ENCODE measurements at regions not wholly inside any gene's neighbourhood (a gene's known extent, or its start where the extent isn't known, plus 50 kb on each side); places are given as distances from the start of the nearest gene placed in this dataset.
"Not testable (repeated sequence)": the region's sequence is repeated elsewhere in the genome, so short reads cannot be mapped to it uniquely, and the experiment has no call there.

- no peak for DNase-seq (ENCODE audit: low read depth)
Observed at GRCh38 chr15:96130734-96131133, 199.8 kb upstream of the NR2F2 start.

GRCh38 chr15:96132126-96132525 lies 198.4 kb upstream of the NR2F2 start:
- no peak for DNase-seq (ENCODE audit: low read depth)

- DNase-seq (ENCODE audit: low read depth): no peak
Observed at GRCh38 chr15:96135166-96136093, 195.1 kb upstream of the NR2F2 start.

- DNase-seq (ENCODE audit: low read depth): no peak
Observed at GRCh38 chr15:96138985-96139384, 191.5 kb upstream of the NR2F2 start.

- DNase-seq (ENCODE audit: low read depth): no peak
Observed at GRCh38 chr15:96142498-96142897, 188.0 kb upstream of the NR2F2 start.

- no peak for DNase-seq (ENCODE audit: low read depth)
Observed at GRCh38 chr15:96144734-96145133, 185.8 kb upstream of the NR2F2 start.

- no peak for DNase-seq (ENCODE audit: low read depth)
Observed at GRCh38 chr15:96146726-96147125, 183.8 kb upstream of the NR2F2 start.

GRCh38 chr15:96147267-96147666 lies 183.2 kb upstream of the NR2F2 start:
- DNase-seq (ENCODE audit: low read depth): no peak

- no peak for DNase-seq (ENCODE audit: low read depth)
Observed at GRCh38 chr15:96150254-96150653, 180.2 kb upstream of the NR2F2 start.

GRCh38 chr15:96151749-96152148 lies 178.8 kb upstream of the NR2F2 start:
- not testable (repeated sequence) for DNase-seq (ENCODE audit: low read depth)

- DNase-seq (ENCODE audit: low read depth): no peak
Observed at GRCh38 chr15:96153929-96154328, 176.6 kb upstream of the NR2F2 start.

- DNase-seq (ENCODE audit: low read depth): no peak
Observed at GRCh38 chr15:96158938-96159337, 171.6 kb upstream of the NR2F2 start.

- no peak for DNase-seq (ENCODE audit: low read depth)
Observed at GRCh38 chr15:96160269-96160668, 170.2 kb upstream of the NR2F2 start.

GRCh38 chr15:96160800-96161199 lies 169.7 kb upstream of the NR2F2 start:
- DNase-seq (ENCODE audit: low read depth): no peak

- DNase-seq (ENCODE audit: low read depth): no peak
Observed at GRCh38 chr15:96162322-96162721, 168.2 kb upstream of the NR2F2 start.

- no peak for DNase-seq (ENCODE audit: low read depth)
Observed at GRCh38 chr15:96165081-96165480, 165.4 kb upstream of the NR2F2 start.

- DNase-seq (ENCODE audit: low read depth): no peak
Observed at GRCh38 chr15:96165775-96166174, 164.7 kb upstream of the NR2F2 start.

- DNase-seq (ENCODE audit: low read depth): no peak
Observed at GRCh38 chr15:96166223-96167200, 164.0 kb upstream of the NR2F2 start.

GRCh38 chr15:96170616-96170978 lies 159.9 kb upstream of the NR2F2 start:
- DNase-seq (ENCODE audit: low read depth): not testable (repeated sequence)

GRCh38 chr15:96170979-96171739 lies 159.3 kb upstream of the NR2F2 start:
- no peak for DNase-seq (ENCODE audit: low read depth)

- DNase-seq (ENCODE audit: low read depth): no peak
Observed at GRCh38 chr15:96171853-96172296, 158.6 kb upstream of the NR2F2 start.

GRCh38 chr15:96172417-96172816 lies 158.1 kb upstream of the NR2F2 start:
- DNase-seq (ENCODE audit: low read depth): no peak
